IPS-NIHi7 (cell line): ENCODE measurements at regions not wholly inside any gene's neighbourhood (a gene's known extent, or its start where the extent isn't known, plus 50 kb on each side); places are given as distances from the start of the nearest gene placed in this dataset.
"Not testable (repeated sequence)": the region's sequence is repeated elsewhere in the genome, so short reads cannot be mapped to it uniquely, and the experiment has no call there.

ENCODE experiments used
- DNase-seq: peaks from one replicate; pipeline ENCODE4 v3.0.0; 2012; ENCODE audit warnings: mixed read lengths; ENCODE audit errors: extremely low spot score

- DNase-seq: no peak
These were observed 290.8 kb upstream of the ZNF32 start for GRCh38 chr10:43939389-43939938.

- DNase-seq: no peak
These were observed 290.1 kb upstream of the ZNF32 start for GRCh38 chr10:43938810-43939209.

- no peak for DNase-seq
These were observed 282.7 kb upstream of the ZNF32 start for GRCh38 chr10:43931308-43931930.

- no peak for DNase-seq
These were observed 282.1 kb upstream of the ZNF32 start for GRCh38 chr10:43930777-43931176.

- DNase-seq: no peak
These were observed 281.6 kb upstream of the ZNF32 start for GRCh38 chr10:43930243-43930642.

- no peak for DNase-seq
These were observed 280.4 kb upstream of the ZNF32 start for GRCh38 chr10:43929122-43929521.

GRCh38 chr10:43928425-43928968 is 279.8 kb upstream of the ZNF32 start:
- DNase-seq: no peak

GRCh38 chr10:43926875-43927406 is 278.3 kb upstream of the ZNF32 start:
- DNase-seq: no peak

- DNase-seq: no peak
These were observed 277.7 kb upstream of the ZNF32 start for GRCh38 chr10:43926371-43926770.

GRCh38 chr10:43925793-43926192 is 277.1 kb upstream of the ZNF32 start:
- DNase-seq: no peak

GRCh38 chr10:43923328-43923727 is 274.6 kb upstream of the ZNF32 start:
- no peak for DNase-seq

GRCh38 chr10:43922335-43923280 is 273.9 kb upstream of the ZNF32 start:
- DNase-seq: no peak

GRCh38 chr10:43921881-43922280 is 273.2 kb upstream of the ZNF32 start:
- no peak for DNase-seq

- no peak for DNase-seq
These were observed 272.8 kb upstream of the ZNF32 start for GRCh38 chr10:43921478-43921877.

GRCh38 chr10:43920236-43920758 is 271.6 kb upstream of the ZNF32 start:
- DNase-seq: not testable (repeated sequence)

GRCh38 chr10:43913676-43914235 is 265.1 kb upstream of the ZNF32 start:
- no peak for DNase-seq

- DNase-seq: no peak
These were observed 263.8 kb upstream of the ZNF32 start for GRCh38 chr10:43912469-43912868.

- no peak for DNase-seq
These were observed 257.8 kb upstream of the ZNF32 start for GRCh38 chr10:43906490-43906889.

GRCh38 chr10:43905512-43906236 is 257.0 kb upstream of the ZNF32 start:
- no peak for DNase-seq

- no peak for DNase-seq
These were observed 256.2 kb upstream of the ZNF32 start for GRCh38 chr10:43904844-43905243.

- DNase-seq: peak; percentile 59
These were observed 255.6 kb upstream of the ZNF32 start for GRCh38 chr10:43904301-43904700.
